GM23338 (cell line): ENCODE measurements at regions not wholly inside any gene's neighbourhood (a gene's known extent, or its start where the extent isn't known, plus 50 kb on each side); places are given as distances from the start of the nearest gene placed in this dataset.

Experiments used
- ATAC-seq: fragments of 200-7000 bp; cut with Tn5 transposase; 3 replicates; pipeline ENCODE4 v1.9.1; 2020
- DNase-seq: peaks from one replicate; pipeline ENCODE4 v3.0.0-alpha.2; 2015; ENCODE audit warnings: low spot score
- H2AFZ ChIP-seq: fragments of 200-600 bp; sonication (generic); 2 replicates; pipeline ENCODE4 v1.8.0; 2016; ENCODE audit warnings: antibody characterized with exemption, mild to moderate bottlenecking, moderate library complexity
- H3F3A ChIP-seq: fragments of 200-600 bp; sonication (generic); replicated peaks from 2 replicates; pipeline ENCODE4 v1.8.0; 2017; ENCODE audit warnings: antibody characterized with exemption, mixed run types, low read depth
- H3K27ac ChIP-seq: fragments of 200-600 bp; sonication (generic); 2 replicates; pipeline ENCODE4 v1.6.1; 2016; ENCODE audit warnings: low read depth
- H3K27me3 ChIP-seq: fragments of 200-600 bp; sonication (generic); 2 replicates; pipeline ENCODE4 v1.8.0; 2016; ENCODE audit warnings: mild to moderate bottlenecking, mixed run types, moderate library complexity; ENCODE audit not compliant: insufficient read depth
- H3K36me3 ChIP-seq: fragments of 200-600 bp; sonication (generic); 2 replicates; pipeline ENCODE4 v1.8.0; 2016; ENCODE audit warnings: mild to moderate bottlenecking; ENCODE audit not compliant: insufficient read depth
- H3K4me1 ChIP-seq: fragments of 200-600 bp; sonication (generic); 2 replicates; pipeline ENCODE4 v1.8.0; 2016; ENCODE audit warnings: mild to moderate bottlenecking, moderate library complexity; ENCODE audit not compliant: insufficient read depth
- H3K4me2 ChIP-seq: fragments of 200-600 bp; sonication (generic); 2 replicates; pipeline ENCODE4 v1.7.1; 2017; ENCODE audit warnings: mixed run types
- H3K4me3 ChIP-seq: fragments of 200-600 bp; sonication (generic); 2 replicates; pipeline ENCODE4 v1.6.1; 2016; ENCODE audit warnings: mixed run types
- H3K79me2 ChIP-seq: fragments of 200-600 bp; sonication (generic); replicated peaks from 2 replicates; pipeline ENCODE4 v1.8.0; 2017; ENCODE audit warnings: mild to moderate bottlenecking; ENCODE audit not compliant: insufficient read depth
- H3K9me2 ChIP-seq: fragments of 200-600 bp; sonication (generic); 2 replicates; pipeline ENCODE4 v1.8.0; 2017; ENCODE audit not compliant: insufficient read depth
- H4K20me1 ChIP-seq: fragments of 200-600 bp; sonication (generic); replicated peaks from 2 replicates; pipeline ENCODE4 v1.8.0; 2017; ENCODE audit warnings: mild to moderate bottlenecking; ENCODE audit not compliant: insufficient read depth
- H3K27ac Mint-ChIP-seq: 2 replicates; pipeline ENCODE4 v1.8.0; 2020; ENCODE audit warnings: inconsistent platforms, mild to moderate bottlenecking, moderate library complexity, mixed read lengths
- H3K27me3 Mint-ChIP-seq: 3 replicates; pipeline ENCODE4 v1.8.0; 2022; ENCODE audit warnings: low read depth, mild to moderate bottlenecking, moderate library complexity, mixed read lengths, inconsistent platforms; ENCODE audit not compliant: insufficient read depth, poor library complexity
- H3K36me3 Mint-ChIP-seq: 3 replicates; pipeline ENCODE4 v1.8.0; 2021; ENCODE audit warnings: low read depth, mild to moderate bottlenecking, inconsistent platforms, moderate library complexity, mixed read lengths
- H3K4me1 Mint-ChIP-seq: 3 replicates; pipeline ENCODE4 v1.8.0; 2020; ENCODE audit warnings: mild to moderate bottlenecking, inconsistent platforms, mixed read lengths
- H3K4me3 Mint-ChIP-seq: 3 replicates; pipeline ENCODE4 v1.8.0; 2021; ENCODE audit warnings: moderate library complexity, mild to moderate bottlenecking, inconsistent platforms, mixed read lengths
- H3K9me3 Mint-ChIP-seq: 3 replicates; pipeline ENCODE4 v1.8.0; 2020; ENCODE audit warnings: moderate library complexity, mild to moderate bottlenecking, inconsistent platforms, mixed read lengths
- CREB1 ChIP-seq: fragments of 250-450 bp; sonication (Bioruptor Pico); IDR thresholded peaks from 2 replicates; pipeline ENCODE4 v1.5.0; 2020; ENCODE audit warnings: low read depth, mild to moderate bottlenecking, moderate library complexity
- CTCF ChIP-seq, 2 experiments: fragments of 200-600 bp in 1 of 2; sonication (generic) in 1 of 2; conservative IDR thresholded peaks; 2 replicates each; pipeline versions ENCODE4 v1.5.1 to v1.6.1; 2016 to 2017; ENCODE audit warnings: antibody characterized with exemption in 2 of 2, low read depth in 2 of 2, mild to moderate bottlenecking in 2 of 2, moderate library complexity in 1 of 2
- EZH2phosphoT487 ChIP-seq: fragments of 200-600 bp; sonication (generic); IDR thresholded peaks from one replicate; pipeline ENCODE4 v1.8.1; 2018; ENCODE audit warnings: antibody characterized with exemption; ENCODE audit not compliant: unreplicated experiment
- JUNB ChIP-seq: IDR thresholded peaks from one replicate; pipeline ENCODE4 v1.6.1; 2016; ENCODE audit warnings: antibody characterized with exemption; ENCODE audit not compliant: unreplicated experiment
- NANOG ChIP-seq: IDR thresholded peaks from 2 replicates; pipeline ENCODE4 v1.6.1; 2016; ENCODE audit warnings: antibody characterized with exemption, borderline replicate concordance
- POLR2AphosphoS5 ChIP-seq: IDR thresholded peaks from 2 replicates; pipeline ENCODE4 v1.6.1; 2016; ENCODE audit warnings: antibody characterized with exemption, low read depth
- REST ChIP-seq: IDR thresholded peaks from one replicate; pipeline ENCODE4 v1.6.1; 2018; ENCODE audit warnings: antibody characterized with exemption; ENCODE audit not compliant: unreplicated experiment
- STAT1 ChIP-seq: IDR thresholded peaks from one replicate; pipeline ENCODE4 v1.6.1; 2016; ENCODE audit warnings: antibody characterized with exemption; ENCODE audit not compliant: unreplicated experiment
- ZNF114 ChIP-seq: fragments of 250-450 bp; sonication (Bioruptor Pico); IDR thresholded peaks from 2 replicates; pipeline ENCODE4 v1.5.0; 2020; ENCODE audit warnings: mild to moderate bottlenecking, moderate library complexity
- ZNF331 ChIP-seq: fragments of 250-450 bp; sonication (Bioruptor Pico); IDR thresholded peaks from 2 replicates; pipeline ENCODE4 v1.5.0; 2020; ENCODE audit warnings: low read depth, mild to moderate bottlenecking, moderate library complexity
- TF ChIP-seq, protein P1 (sequence below): fragments of 250-450 bp; sonication (Bioruptor Pico); IDR thresholded peaks from 2 replicates; pipeline ENCODE4 v1.5.0; 2020; ENCODE audit warnings: mild to moderate bottlenecking, moderate library complexity

- TF ChIP-seq REST (no peak), NANOG (no peak), POLR2AphosphoS5 (no peak), ZNF331 (no peak), CREB1 (no peak), ZNF114 (no peak), CTCF (conservative IDR thresholded peaks at IDR 0.05; ENCODE audit: low read depth in 2 of 2) (no peak), STAT1 (no peak), JUNB (no peak), EZH2phosphoT487 (no peak)
These were observed 110.7 kb downstream of the PLK2 start (continued) for GRCh38 chr5:58348996-58349728.

DNA sequence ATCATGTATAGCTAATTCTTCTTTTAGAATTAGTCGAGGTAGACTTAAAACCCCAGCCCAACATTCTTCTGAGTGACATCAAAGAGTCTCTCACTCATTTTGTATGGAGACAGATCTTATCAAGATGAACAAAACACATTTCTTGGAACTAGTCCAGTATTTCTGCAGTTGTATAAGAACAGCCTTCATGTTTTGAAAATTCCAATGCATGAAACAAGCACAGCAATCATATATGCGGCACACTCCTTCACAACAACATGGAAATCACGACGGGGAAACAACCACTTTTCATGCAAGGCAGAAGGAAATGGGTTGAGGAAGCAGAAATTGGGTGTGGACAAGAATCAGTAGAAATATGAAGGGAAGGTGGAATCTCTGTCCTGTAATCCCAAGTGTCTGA is 113.8 kb downstream of the PLK2 start:
- Histone ChIP-seq H3K27me3 (no peaks in the 10 kb centered on the region), H3K4me3 (no peak overlapping the region), H3K27ac (no peak overlapping the region), H3K79me2 (no peaks in the 10 kb centered on the region), H4K20me1 (no peaks in the 10 kb centered on the region), H3K4me2 (no peak overlapping the region), H3K36me3 (no peaks in the 10 kb centered on the region), H3K9me2 (0 out of 2 replicates have a peak, but pooled peaks cover 2% of the 10 kb centered on the region), H3F3A (no peaks in the 10 kb centered on the region), H2AFZ (no peak overlapping the region), H3K4me1 (no peaks in the 10 kb centered on the region)
- no peaks in the 10 kb centered on the region for H3K27me3 Mint-ChIP-seq
- H3K36me3 Mint-ChIP-seq: no peaks in the 10 kb centered on the region
- DNase-seq (no peak), ATAC-seq (no peak)
- no peak overlapping the region for H3K27ac Mint-ChIP-seq
- no peaks in the 10 kb centered on the region for H3K4me1 Mint-ChIP-seq
- no peak overlapping the region for H3K4me3 Mint-ChIP-seq
- H3K9me3 Mint-ChIP-seq: no peaks in the 10 kb centered on the region
- TF ChIP-seq STAT1 (no peak), NANOG (no peak), POLR2AphosphoS5 (no peak), CREB1 (no peak), EZH2phosphoT487 (no peak), CTCF (conservative IDR thresholded peaks at IDR 0.05; ENCODE audit: low read depth in 2 of 2) (no peak)
- TF ChIP-seq, protein P1, sequence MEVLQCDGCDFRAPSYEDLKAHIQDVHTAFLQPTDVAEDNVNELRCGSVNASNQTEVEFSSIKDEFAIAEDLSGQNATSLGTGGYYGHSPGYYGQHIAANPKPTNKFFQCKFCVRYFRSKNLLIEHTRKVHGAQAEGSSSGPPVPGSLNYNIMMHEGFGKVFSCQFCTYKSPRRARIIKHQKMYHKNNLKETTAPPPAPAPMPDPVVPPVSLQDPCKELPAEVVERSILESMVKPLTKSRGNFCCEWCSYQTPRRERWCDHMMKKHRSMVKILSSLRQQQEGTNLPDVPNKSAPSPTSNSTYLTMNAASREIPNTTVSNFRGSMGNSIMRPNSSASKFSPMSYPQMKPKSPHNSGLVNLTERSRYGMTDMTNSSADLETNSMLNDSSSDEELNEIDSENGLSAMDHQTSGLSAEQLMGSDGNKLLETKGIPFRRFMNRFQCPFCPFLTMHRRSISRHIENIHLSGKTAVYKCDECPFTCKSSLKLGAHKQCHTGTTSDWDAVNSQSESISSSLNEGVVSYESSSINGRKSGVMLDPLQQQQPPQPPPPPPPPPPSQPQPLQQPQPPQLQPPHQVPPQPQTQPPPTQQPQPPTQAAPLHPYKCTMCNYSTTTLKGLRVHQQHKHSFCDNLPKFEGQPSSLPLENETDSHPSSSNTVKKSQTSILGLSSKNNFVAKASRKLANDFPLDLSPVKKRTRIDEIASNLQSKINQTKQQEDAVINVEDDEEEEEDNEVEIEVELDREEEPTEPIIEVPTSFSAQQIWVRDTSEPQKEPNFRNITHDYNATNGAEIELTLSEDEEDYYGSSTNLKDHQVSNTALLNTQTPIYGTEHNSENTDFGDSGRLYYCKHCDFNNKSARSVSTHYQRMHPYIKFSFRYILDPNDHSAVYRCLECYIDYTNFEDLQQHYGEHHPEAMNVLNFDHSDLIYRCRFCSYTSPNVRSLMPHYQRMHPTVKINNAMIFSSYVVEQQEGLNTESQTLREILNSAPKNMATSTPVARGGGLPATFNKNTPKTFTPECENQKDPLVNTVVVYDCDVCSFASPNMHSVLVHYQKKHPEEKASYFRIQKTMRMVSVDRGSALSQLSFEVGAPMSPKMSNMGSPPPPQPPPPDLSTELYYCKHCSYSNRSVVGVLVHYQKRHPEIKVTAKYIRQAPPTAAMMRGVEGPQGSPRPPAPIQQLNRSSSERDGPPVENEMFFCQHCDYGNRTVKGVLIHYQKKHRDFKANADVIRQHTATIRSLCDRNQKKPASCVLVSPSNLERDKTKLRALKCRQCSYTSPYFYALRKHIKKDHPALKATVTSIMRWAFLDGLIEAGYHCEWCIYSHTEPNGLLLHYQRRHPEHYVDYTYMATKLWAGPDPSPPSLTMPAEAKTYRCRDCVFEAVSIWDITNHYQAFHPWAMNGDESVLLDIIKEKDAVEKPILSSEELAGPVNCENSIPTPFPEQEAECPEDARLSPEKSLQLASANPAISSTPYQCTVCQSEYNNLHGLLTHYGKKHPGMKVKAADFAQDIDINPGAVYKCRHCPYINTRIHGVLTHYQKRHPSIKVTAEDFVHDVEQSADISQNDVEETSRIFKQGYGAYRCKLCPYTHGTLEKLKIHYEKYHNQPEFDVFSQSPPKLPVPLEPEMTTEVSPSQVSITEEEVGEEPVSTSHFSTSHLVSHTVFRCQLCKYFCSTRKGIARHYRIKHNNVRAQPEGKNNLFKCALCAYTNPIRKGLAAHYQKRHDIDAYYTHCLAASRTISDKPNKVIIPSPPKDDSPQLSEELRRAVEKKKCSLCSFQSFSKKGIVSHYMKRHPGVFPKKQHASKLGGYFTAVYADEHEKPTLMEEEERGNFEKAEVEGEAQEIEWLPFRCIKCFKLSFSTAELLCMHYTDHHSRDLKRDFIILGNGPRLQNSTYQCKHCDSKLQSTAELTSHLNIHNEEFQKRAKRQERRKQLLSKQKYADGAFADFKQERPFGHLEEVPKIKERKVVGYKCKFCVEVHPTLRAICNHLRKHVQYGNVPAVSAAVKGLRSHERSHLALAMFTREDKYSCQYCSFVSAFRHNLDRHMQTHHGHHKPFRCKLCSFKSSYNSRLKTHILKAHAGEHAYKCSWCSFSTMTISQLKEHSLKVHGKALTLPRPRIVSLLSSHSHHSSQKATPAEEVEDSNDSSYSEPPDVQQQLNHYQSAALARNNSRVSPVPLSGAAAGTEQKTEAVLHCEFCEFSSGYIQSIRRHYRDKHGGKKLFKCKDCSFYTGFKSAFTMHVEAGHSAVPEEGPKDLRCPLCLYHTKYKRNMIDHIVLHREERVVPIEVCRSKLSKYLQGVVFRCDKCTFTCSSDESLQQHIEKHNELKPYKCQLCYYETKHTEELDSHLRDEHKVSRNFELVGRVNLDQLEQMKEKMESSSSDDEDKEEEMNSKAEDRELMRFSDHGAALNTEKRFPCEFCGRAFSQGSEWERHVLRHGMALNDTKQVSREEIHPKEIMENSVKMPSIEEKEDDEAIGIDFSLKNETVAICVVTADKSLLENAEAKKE: no peak
